ENCODE measurements at regions not wholly inside any gene's neighbourhood (a gene's known extent, or its start where the extent isn't known, plus 50 kb on each side); places are given as distances from the start of the nearest gene placed in this dataset.

GRCh38 chr12:25833657-25834056 lies 124.8 kb upstream of the RASSF8 start:
- DNase-seq: no peak

- DNase-seq: no peak
Observed at GRCh38 chr12:25835385-25835784, 123.1 kb upstream of the RASSF8 start.

- no peak for DNase-seq
Observed at GRCh38 chr12:25838007-25838406, 120.5 kb upstream of the RASSF8 start.

GRCh38 chr12:25839470-25839869 lies 119.0 kb upstream of the RASSF8 start:
- no peak for DNase-seq

GRCh38 chr12:25840678-25841465 lies 117.6 kb upstream of the RASSF8 start:
- DNase-seq: no peak

GRCh38 chr12:25842254-25842653 lies 116.2 kb upstream of the RASSF8 start:
- no peak for DNase-seq

GRCh38 chr12:25843976-25844375 lies 114.5 kb upstream of the RASSF8 start:
- no peak for DNase-seq

GRCh38 chr12:25845415-25845814 lies 113.1 kb upstream of the RASSF8 start:
- no peak for DNase-seq

GRCh38 chr12:25852792-25853191 lies 105.7 kb upstream of the RASSF8 start:
- no peak for DNase-seq

GRCh38 chr12:25853316-25854095 lies 105.0 kb upstream of the RASSF8 start:
- no peak for DNase-seq

- DNase-seq: no peak
Observed at GRCh38 chr12:25854991-25855390, 103.5 kb upstream of the RASSF8 start.

- no peak for DNase-seq
Observed at GRCh38 chr12:25855716-25856115, 102.8 kb upstream of the RASSF8 start.

- DNase-seq: no peak
Observed at GRCh38 chr12:25859976-25860375, 98.5 kb upstream of the RASSF8 start.

- no peak for DNase-seq
Observed at GRCh38 chr12:25861226-25861625, 97.3 kb upstream of the RASSF8 start.

GRCh38 chr12:25864306-25865276 lies 93.9 kb upstream of the RASSF8 start:
- DNase-seq: no peak

GRCh38 chr12:25866586-25867378 lies 91.7 kb upstream of the RASSF8 start:
- DNase-seq: no peak

- DNase-seq: no peak
Observed at GRCh38 chr12:25868193-25868592, 90.3 kb upstream of the RASSF8 start.

GRCh38 chr12:25872137-25872536 lies 86.3 kb upstream of the RASSF8 start:
- no peak for DNase-seq

GRCh38 chr12:25875661-25876060 lies 82.8 kb upstream of the RASSF8 start:
- DNase-seq: no peak

GRCh38 chr12:25876383-25877045 lies 82.0 kb upstream of the RASSF8 start:
- DNase-seq: no peak

- no peak for DNase-seq
Observed at GRCh38 chr12:25877446-25877845, 81.0 kb upstream of the RASSF8 start.

- no peak for DNase-seq
Observed at GRCh38 chr12:25882266-25882665, 76.2 kb upstream of the RASSF8 start.
